A673 (cell line): ENCODE measurements at regions not wholly inside any gene's neighbourhood (a gene's known extent, or its start where the extent isn't known, plus 50 kb on each side); places are given as distances from the start of the nearest gene placed in this dataset.

Source experiments
- BruUV-seq: library from RNA; stranded (reverse); fragments of 400-500 nt; replicated peaks from 2 replicates; lab custom pipeline; 2021; lab: Mats Ljungman, UMichigan
- CTCF ChIA-PET: fragments of 300-600 bp; sonication (Branson Sonifier 250); formaldehyde crosslinking; loops from one replicate; lab custom pipeline; 2022; ENCODE audit warnings: antibody characterized with exemption; lab: Charles Lee
- POLR2A ChIA-PET: fragments of 300-600 bp; sonication (Branson Sonifier 250); formaldehyde crosslinking; loops from one replicate; lab custom pipeline; 2022; ENCODE audit warnings: antibody characterized with exemption; ENCODE audit not compliant: low non-redundant PET; lab: Charles Lee
- DNase-seq: peaks from one replicate; pipeline ENCODE4 v3.0.0-alpha.2; 2015; ENCODE audit warnings: low spot score
- H3K27ac ChIP-seq: fragments of 200-600 bp; sonication (generic); 2 replicates; pipeline ENCODE4 v1.5.1; 2016; ENCODE audit warnings: mixed run types, low read depth, mild to moderate bottlenecking, mixed read lengths, antibody characterized with exemption, low read length; ENCODE audit not compliant: poor library complexity, severe bottlenecking
- H3K27me3 ChIP-seq: fragments of 200-600 bp; sonication (generic); replicated peaks from 2 replicates; pipeline ENCODE4 v1.6.1; 2017; ENCODE audit warnings: mixed run types, low read depth, mild to moderate bottlenecking, mixed read lengths, antibody characterized with exemption, low read length; ENCODE audit not compliant: insufficient read depth, poor library complexity
- H3K36me3 ChIP-seq: fragments of 200-600 bp; sonication (generic); 2 replicates; pipeline ENCODE4 v1.6.1; 2016; ENCODE audit warnings: mixed run types, mild to moderate bottlenecking, mixed read lengths, antibody characterized with exemption, low read length; ENCODE audit not compliant: insufficient read depth, poor library complexity, severe bottlenecking
- H3K4me1 ChIP-seq: fragments of 200-600 bp; sonication (generic); 2 replicates; pipeline ENCODE4 v1.6.1; 2017; ENCODE audit warnings: mixed run types, mild to moderate bottlenecking, mixed read lengths, antibody characterized with exemption, low read length; ENCODE audit not compliant: insufficient read depth, poor library complexity, severe bottlenecking
- H3K4me3 ChIP-seq: fragments of 200-600 bp; sonication (generic); 2 replicates; pipeline ENCODE4 v1.5.1; 2016; ENCODE audit warnings: low read depth, mixed run types, mild to moderate bottlenecking, mixed read lengths, low read length; ENCODE audit not compliant: poor library complexity, severe bottlenecking
- H3K9me3 ChIP-seq: fragments of 200-600 bp; sonication (generic); 2 replicates; pipeline ENCODE4 v1.6.1; 2016; ENCODE audit warnings: mixed run types, low read depth, mild to moderate bottlenecking, mixed read lengths, antibody characterized with exemption, low read length; ENCODE audit not compliant: poor library complexity, severe bottlenecking
- CTCF ChIP-seq: fragments of 300-800, 200-600 bp; sonication (generic); conservative IDR thresholded peaks from 2 replicates; pipeline ENCODE4 v1.5.1; 2017; ENCODE audit warnings: low read depth, mild to moderate bottlenecking, antibody characterized with exemption, low read length, moderate library complexity, mixed read lengths
- EZH2 ChIP-seq: fragments of 200-600 bp; sonication (generic); IDR thresholded peaks from 2 replicates; pipeline ENCODE4 v1.6.1; 2017; ENCODE audit warnings: borderline replicate concordance, low read depth, mild to moderate bottlenecking, mixed read lengths, antibody characterized with exemption, low read length; ENCODE audit not compliant: poor library complexity, severe bottlenecking
- intact Hi-C: fragments of 100-400 bp; cut with micrococcal nuclease; formaldehyde crosslinking; loops from one replicate; pipeline ENCODE4 v1.10.0; 2022; ENCODE audit not compliant: unreplicated experiment

GRCh38 chr7:81206217-81206616, 287.4 kb upstream of the SEMA3C start:
- intact Hi-C loops = no loop called here
- no peak overlapping the region for H3K27ac ChIP-seq
- no peaks in the 10 kb centered on the region for H3K36me3 ChIP-seq
- BruUV-seq = no TSS peak
- no peak for TF ChIP-seq EZH2
- no peak for TF ChIP-seq CTCF
- DNase-seq = no peak
- ChIA-PET POLR2A (no interaction called here), CTCF (no interaction called here)
- no peaks in the 10 kb centered on the region for H3K27me3 ChIP-seq
- no peaks in the 10 kb centered on the region for H3K9me3 ChIP-seq
- H3K4me3 ChIP-seq = no peak overlapping the region
- no peaks in the 10 kb centered on the region for H3K4me1 ChIP-seq

- intact Hi-C loops = no loop called here
These were observed 282.3 kb upstream of the SEMA3C start for GRCh38 chr7:81201188-81201587.

GRCh38 chr7:81198766-81199165, 279.9 kb upstream of the SEMA3C start:
- H3K4me1 ChIP-seq = no peaks in the 10 kb centered on the region
- no peaks in the 10 kb centered on the region for H3K27me3 ChIP-seq
- TF ChIP-seq CTCF (no peak), EZH2 (no peak)
- H3K36me3 ChIP-seq = no peaks in the 10 kb centered on the region
- DNase-seq = no peak
- BruUV-seq = no TSS peak
- no peak overlapping the region for H3K27ac ChIP-seq
- no peaks in the 10 kb centered on the region for H3K9me3 ChIP-seq
- no peak overlapping the region for H3K4me3 ChIP-seq
- ChIA-PET CTCF (no interaction called here), POLR2A (no interaction called here)
- intact Hi-C loops = no loop called here

More at GRCh38 chr7:81201188-81201587, 282.3 kb upstream of the SEMA3C start:
- no TSS peak for BruUV-seq
- H3K4me3 ChIP-seq = no peak overlapping the region
- ChIA-PET POLR2A (no interaction called here), CTCF (no interaction called here)
- no peaks in the 10 kb centered on the region for H3K36me3 ChIP-seq
- H3K27me3 ChIP-seq = no peaks in the 10 kb centered on the region
- no peaks in the 10 kb centered on the region for H3K9me3 ChIP-seq
- H3K4me1 ChIP-seq = no peaks in the 10 kb centered on the region
- no peak for DNase-seq
- TF ChIP-seq EZH2 (no peak), CTCF (no peak)
- no peak overlapping the region for H3K27ac ChIP-seq
